Activated CD4-positive, CD25-positive, alpha-beta regulatory T cell treated with anti-CD3 and anti-CD28 coated beads, Interleukin-2, amount 50 U/mL, for 72 hours (primary cell): ENCODE measurements at regions not wholly inside any gene's neighbourhood (a gene's known extent, or its start where the extent isn't known, plus 50 kb on each side); places are given as distances from the start of the nearest gene placed in this dataset.

Experiments used
- DNase-seq: peaks from one replicate; pipeline ENCODE4 v3.0.0; 2021

GRCh38 chr5:6832994-6833393, 119.8 kb downstream of the TENT4A start:
- DNase-seq = no peak

GRCh38 chr5:6833406-6833805, 120.2 kb downstream of the TENT4A start:
- no peak for DNase-seq

- no peak for DNase-seq
Observed at GRCh38 chr5:6837095-6837494, 123.9 kb downstream of the TENT4A start.

- peak; percentile 43 for DNase-seq
Observed at GRCh38 chr5:6837519-6838110, 124.4 kb downstream of the TENT4A start.

GRCh38 chr5:6838736-6839135, 125.5 kb downstream of the TENT4A start:
- DNase-seq = no peak

GRCh38 chr5:6840136-6840793, 127.0 kb downstream of the TENT4A start:
- no peak for DNase-seq

- DNase-seq = no peak
Observed at GRCh38 chr5:6843335-6843734, 130.1 kb downstream of the TENT4A start.

GRCh38 chr5:6843821-6844220, 130.6 kb downstream of the TENT4A start:
- DNase-seq = no peak

- DNase-seq = no peak
Observed at GRCh38 chr5:6845856-6846255, 132.6 kb downstream of the TENT4A start.

GRCh38 chr5:6847870-6848269, 134.6 kb downstream of the TENT4A start:
- DNase-seq = no peak

- no peak for DNase-seq
Observed at GRCh38 chr5:6849316-6850105, 136.3 kb downstream of the TENT4A start.

- DNase-seq = no peak
Observed at GRCh38 chr5:6850106-6850432, 136.8 kb downstream of the TENT4A start.

GRCh38 chr5:6856653-6857052, 143.4 kb downstream of the TENT4A start:
- DNase-seq = no peak

- no peak for DNase-seq
Observed at GRCh38 chr5:6858419-6858818, 145.2 kb downstream of the TENT4A start.

GRCh38 chr5:6859023-6859422, 145.8 kb downstream of the TENT4A start:
- DNase-seq = no peak

- DNase-seq = no peak
Observed at GRCh38 chr5:6859951-6860638, 146.9 kb downstream of the TENT4A start.

- DNase-seq = no peak
Observed at GRCh38 chr5:6861036-6861435, 147.8 kb downstream of the TENT4A start.

- DNase-seq = no peak
Observed at GRCh38 chr5:6861667-6862066, 148.4 kb downstream of the TENT4A start.

- no peak for DNase-seq
Observed at GRCh38 chr5:6862306-6862705, 149.1 kb downstream of the TENT4A start.

- DNase-seq = no peak
Observed at GRCh38 chr5:6867712-6868111, 154.5 kb downstream of the TENT4A start.

GRCh38 chr5:6868171-6868570, 154.9 kb downstream of the TENT4A start:
- no peak for DNase-seq

- DNase-seq = no peak
Observed at GRCh38 chr5:6868575-6869215, 155.5 kb downstream of the TENT4A start.

GRCh38 chr5:6869677-6870076, 156.4 kb downstream of the TENT4A start:
- no peak for DNase-seq
